22Rv1 (cell line): ENCODE measurements at regions not wholly inside any gene's neighbourhood (a gene's known extent, or its start where the extent isn't known, plus 50 kb on each side); places are given as distances from the start of the nearest gene placed in this dataset.

Experiments used
- CTCF ChIP-seq: fragments of 450-650 bp; IDR thresholded peaks from 2 replicates; pipeline ENCODE4 v1.5.1; 2017; ENCODE audit warnings: mild to moderate bottlenecking
- ZFX ChIP-seq: fragments of 450-650 bp; IDR thresholded peaks from 2 replicates; pipeline ENCODE4 v1.6.1; 2017; ENCODE audit warnings: antibody characterized with exemption, borderline replicate concordance

- no peak for TF ChIP-seq ZFX
- no peak for TF ChIP-seq CTCF
These were observed 442.2 kb downstream of the ADAMTS20 start for GRCh38 chr12:43109631-43110345.
